Posterior cingulate gyrus (tissue), 11 donors: ENCODE measurements at regions not wholly inside any gene's neighbourhood (a gene's known extent, or its start where the extent isn't known, plus 50 kb on each side); places are given as distances from the start of the nearest gene placed in this dataset.

Experiments
- DNase-seq, 10 donors: peaks; one replicate each; pipeline versions ENCODE4 v3.0.0 to v3.0.0-alpha.2; 2020 to 2021; ENCODE audit warnings: mixed read lengths in 3 of 10
- intact Hi-C: fragments of 100-400 bp; cut with DNase I; formaldehyde crosslinking; loops from one replicate; pipeline ENCODE4 v1.15.1; 2023

DNA sequence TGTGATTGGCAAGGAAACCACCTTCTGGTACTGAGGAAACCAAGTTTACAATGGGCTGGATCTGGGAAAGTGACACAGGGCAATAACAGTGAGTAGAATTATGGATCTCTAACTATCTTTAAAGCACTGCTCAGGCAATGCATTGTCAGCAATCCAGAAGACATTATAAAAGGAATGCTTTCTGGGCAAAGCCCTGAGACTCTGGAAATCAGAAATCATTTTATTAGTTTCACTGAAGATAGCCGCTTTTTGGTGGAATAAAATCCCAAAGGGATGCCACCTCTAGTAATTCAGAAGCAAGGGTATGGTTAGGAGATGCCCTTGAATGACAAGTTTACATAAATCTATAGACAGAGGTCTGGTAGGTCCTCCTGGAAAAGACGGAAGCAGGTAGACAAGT lies 211.1 kb downstream of the DMRT2 start:
- DNase-seq, result no peak
- intact Hi-C loops, result no loop called here

DNA sequence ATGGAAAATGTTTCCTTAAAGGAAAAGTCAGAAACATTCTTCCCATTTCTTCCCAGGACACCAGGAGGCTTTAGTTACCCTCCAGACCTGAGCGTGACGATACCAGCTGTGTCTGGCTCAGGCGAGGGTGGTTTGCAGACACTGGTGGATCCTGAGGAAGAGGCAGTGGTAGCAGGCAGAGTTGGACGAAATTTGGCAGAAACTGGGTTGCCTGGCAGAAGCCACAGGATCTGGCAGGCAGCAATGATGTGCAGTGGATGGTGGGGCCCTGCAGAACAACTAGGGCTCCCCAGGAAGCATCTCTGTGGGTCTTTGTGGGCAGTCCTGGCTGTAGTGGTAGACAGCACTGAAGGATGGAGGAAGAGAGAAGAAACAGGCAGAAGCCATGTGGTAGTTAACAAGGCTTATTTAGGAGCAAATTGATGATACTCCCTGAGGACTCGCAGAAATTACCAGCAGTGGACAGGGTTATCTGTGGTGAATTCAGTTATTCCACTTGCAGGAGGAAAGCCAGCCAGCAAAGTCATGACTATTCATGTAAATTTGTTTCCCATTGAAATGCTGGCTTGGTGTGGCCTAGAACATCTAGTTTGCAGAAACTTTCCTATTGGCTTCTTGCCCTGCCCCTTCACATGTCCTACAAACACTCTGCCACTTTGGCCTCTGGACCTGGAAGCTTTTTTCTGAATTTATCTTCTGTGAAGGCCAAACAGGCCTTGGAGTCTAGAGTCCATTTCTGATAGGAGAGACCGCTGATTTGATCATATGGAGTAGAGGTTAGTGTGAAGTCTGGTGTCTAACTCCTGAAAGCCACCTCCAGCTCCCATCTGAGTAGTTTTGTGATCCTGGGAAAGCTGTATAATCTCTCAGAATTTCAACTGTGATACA lies 212.0 kb downstream of the DMRT2 start:
- DNase-seq, result peak in 1 of 10 donors; percentile 54

GRCh38 chr9:1267141-1267570 lies 217.0 kb downstream of the DMRT2 start:
- intact Hi-C loops, result no loop called here
- no peak for DNase-seq

More for the DNA sequence above, 212.0 kb downstream of the DMRT2 start:
- intact Hi-C loops, result no loop called here

DNA sequence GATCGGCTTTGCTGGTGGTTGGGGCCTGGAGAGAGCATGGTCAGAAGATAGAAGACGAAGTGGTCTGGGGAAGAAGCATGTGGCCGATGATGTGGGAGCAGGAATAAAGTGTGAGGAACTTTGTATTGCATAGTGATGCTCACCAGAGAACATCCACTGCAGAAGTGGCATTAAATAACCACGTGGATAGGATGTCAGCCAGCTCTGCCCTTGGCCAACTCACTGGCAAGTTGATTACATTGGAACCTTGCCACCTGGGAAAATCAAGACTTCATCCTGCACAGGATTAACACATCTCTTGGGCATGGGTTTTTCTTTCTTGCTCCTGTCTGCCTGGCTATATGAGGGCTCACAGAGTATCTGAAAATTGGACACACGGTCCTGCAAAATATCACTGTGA lies 217.4 kb downstream of the DMRT2 start:
- DNase-seq, result no peak

GRCh38 chr9:1269533-1270315 lies 219.6 kb downstream of the DMRT2 start:
- DNase-seq, result peak in 2 of 10 donors; percentile 39 to 68
- intact Hi-C loops, result no loop called here

More for the DNA sequence above, 217.4 kb downstream of the DMRT2 start:
- intact Hi-C loops, result no loop called here

- intact Hi-C loops, result no loop called here
- no peak for DNase-seq
Measured at GRCh38 chr9:1271367-1271766, 221.2 kb downstream of the DMRT2 start.

- DNase-seq, result no peak
- intact Hi-C loops, result no loop called here
Measured at GRCh38 chr9:1271786-1272185, 221.6 kb downstream of the DMRT2 start.

DNA sequence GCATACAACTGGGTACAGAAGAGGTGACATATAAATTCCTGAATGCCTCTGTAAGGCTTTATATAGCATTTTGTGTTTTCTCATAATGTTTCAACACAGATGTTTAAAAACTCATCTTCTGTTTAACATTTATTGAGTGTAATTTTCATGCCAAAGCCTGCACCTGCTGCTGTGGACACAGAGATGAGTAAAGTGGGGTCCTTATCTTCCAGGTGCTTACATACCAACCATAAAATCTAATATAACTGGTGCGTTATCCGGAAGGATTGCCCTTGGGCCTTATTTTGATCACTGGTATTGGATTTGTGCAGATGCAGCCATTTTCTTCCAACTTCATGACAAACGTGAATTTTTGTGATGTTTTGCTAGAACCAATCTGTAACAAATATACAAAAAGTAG lies 222.3 kb downstream of the DMRT2 start:
- intact Hi-C loops, result no loop called here
- no peak for DNase-seq

GRCh38 chr9:1273859-1274258 lies 223.7 kb downstream of the DMRT2 start:
- intact Hi-C loops, result no loop called here
- no peak for DNase-seq

- intact Hi-C loops, result no loop called here
- no peak for DNase-seq
Measured at GRCh38 chr9:1274334-1274733, 224.2 kb downstream of the DMRT2 start.

- peak in 1 of 10 donors; percentile 43 for DNase-seq
- intact Hi-C loops, result no loop called here
Measured at GRCh38 chr9:1276474-1276873, 226.3 kb downstream of the DMRT2 start.

DNA sequence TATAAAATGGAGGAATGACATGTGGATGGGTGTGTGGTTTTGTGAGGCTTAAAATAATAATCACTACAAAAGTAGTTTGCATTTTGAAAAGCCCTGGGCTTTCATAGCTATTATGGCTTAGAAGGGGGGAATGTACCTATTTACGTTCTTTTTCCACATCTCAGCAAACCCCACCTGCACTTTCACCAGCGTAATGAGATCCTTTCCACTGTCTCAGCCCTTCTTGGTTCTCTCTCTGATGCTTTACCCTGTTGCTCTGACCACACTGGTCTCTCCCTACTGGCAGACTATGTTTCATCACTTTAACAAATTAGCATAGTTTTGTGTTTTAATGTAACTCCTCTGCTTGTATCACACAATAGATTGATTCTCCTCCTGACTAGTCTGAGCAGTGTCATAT lies 234.6 kb downstream of the DMRT2 start:
- intact Hi-C loops, result no loop called here
- no peak for DNase-seq

DNA sequence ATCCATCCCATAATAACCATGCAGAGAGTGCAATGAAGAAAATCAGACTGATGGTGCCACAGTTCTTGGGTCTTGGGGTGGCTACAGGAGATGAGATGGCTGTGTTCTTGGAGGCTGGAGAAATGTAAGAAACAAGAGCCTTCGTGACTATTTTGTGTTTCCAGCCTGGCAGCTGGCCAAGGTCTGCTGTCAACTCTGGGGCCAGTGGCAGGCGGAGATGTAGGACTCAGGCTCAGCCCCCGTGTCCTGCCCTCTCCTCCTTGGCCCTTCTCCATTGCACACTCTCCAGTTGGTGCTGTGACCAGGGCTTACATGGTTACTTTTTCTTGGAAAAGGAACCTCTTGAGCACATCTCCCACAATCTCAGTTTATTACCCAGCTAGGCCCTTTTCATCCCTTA lies 235.4 kb downstream of the DMRT2 start:
- intact Hi-C loops, result no loop called here
- DNase-seq, result no peak

DNA sequence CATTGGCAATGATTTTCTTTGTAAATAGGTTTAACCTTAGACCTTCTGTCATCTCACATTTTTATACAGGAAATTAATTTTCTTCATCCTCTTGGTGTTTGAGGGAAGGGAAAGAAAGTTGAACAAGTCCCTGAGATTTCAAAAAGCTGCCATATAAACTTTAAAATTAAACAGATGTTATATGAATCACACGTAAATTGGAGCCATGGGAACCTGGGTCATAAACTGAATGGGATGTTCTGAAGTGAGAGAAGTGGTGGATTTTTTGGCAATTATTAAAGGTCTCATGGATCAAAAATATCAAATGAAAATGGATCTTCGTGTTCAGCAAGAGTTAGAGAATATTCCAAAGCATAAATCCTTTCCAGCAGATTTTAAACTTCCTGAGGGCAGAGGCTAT lies 242.2 kb downstream of the DMRT2 start:
- DNase-seq, result no peak
- intact Hi-C loops, result no loop called here

GRCh38 chr9:1294641-1295258 lies 244.6 kb downstream of the DMRT2 start:
- DNase-seq, result no peak
- intact Hi-C loops, result no loop called here

GRCh38 chr9:1296331-1296730 lies 246.2 kb downstream of the DMRT2 start:
- intact Hi-C loops, result no loop called here
- DNase-seq, result no peak

- intact Hi-C loops, result no loop called here
- DNase-seq, result no peak
Measured at GRCh38 chr9:1298046-1298445, 247.9 kb downstream of the DMRT2 start.

GRCh38 chr9:1300941-1301340 lies 250.8 kb downstream of the DMRT2 start:
- intact Hi-C loops, result no loop called here
- DNase-seq, result no peak

DNA sequence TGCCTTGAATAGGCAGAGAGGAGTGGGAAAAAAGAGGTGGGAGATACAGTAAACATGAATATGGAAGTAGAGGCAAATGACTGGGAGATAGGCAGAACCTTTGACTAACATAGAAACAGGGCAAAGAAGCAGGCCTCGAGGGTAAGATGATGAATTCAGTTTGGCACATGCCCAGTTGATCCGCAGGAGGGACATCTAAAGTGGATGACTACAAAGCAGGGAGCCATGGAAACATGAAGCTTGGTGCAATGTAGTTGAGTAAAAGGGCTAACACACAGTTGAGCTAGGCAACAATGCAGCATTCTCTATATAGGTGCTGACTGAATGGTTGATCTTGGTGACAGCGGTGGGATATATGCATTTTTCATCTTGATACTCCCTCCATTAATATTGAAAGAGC lies 253.8 kb downstream of the DMRT2 start:
- intact Hi-C loops, result no loop called here
- no peak for DNase-seq

GRCh38 chr9:1311462-1312042 lies 261.4 kb downstream of the DMRT2 start:
- no peak for DNase-seq

GRCh38 chr9:1319436-1319835 lies 269.3 kb downstream of the DMRT2 start:
- DNase-seq, result no peak
- intact Hi-C loops, result no loop called here

More at GRCh38 chr9:1311462-1312042, 261.4 kb downstream of the DMRT2 start:
- intact Hi-C loops, result no loop called here
